ENCODE measurements at regions not wholly inside any gene's neighbourhood (a gene's known extent, or its start where the extent isn't known, plus 50 kb on each side); places are given as distances from the start of the nearest gene placed in this dataset.

GRCh38 chr15:97909291-97909891 lies 51.1 kb upstream of the ARRDC4 start:
- peak; percentile 97 to 99 for TF ChIP-seq CTCF (conservative IDR thresholded peaks at IDR 0.05 in 1 of 2, IDR thresholded peaks at IDR 0.05 in 1 of 2; ENCODE audit: low read depth in 1 of 2, low read length in 2 of 2)
- no peak for TF ChIP-seq EZH2 (IDR thresholded peaks at IDR 0.05; ENCODE audit: low read length, missing control alignments)
- no peak overlapping the region for H3K4me3 ChIP-seq (replicated peaks in 1 of 4; ENCODE audit: control extremely low read depth in 1 of 4, insufficient read depth in 1 of 4, low read depth in 3 of 4, low read length in 4 of 4)
- no peak overlapping the region for H2AFZ ChIP-seq (ENCODE audit: low read length)
- H3K36me3 ChIP-seq (ENCODE audit: control insufficient read depth, insufficient read depth, low read length): no peaks in the 10 kb centered on the region
- H3K27ac ChIP-seq (ENCODE audit: insufficient read depth, low read length): no peak overlapping the region
- DNase-seq (ENCODE audit: low read depth in 2 of 2): peak; percentile 24 to 66
- no peak overlapping the region for H3K9ac ChIP-seq (ENCODE audit: insufficient read depth, low read length)
- no peaks in the 10 kb centered on the region for H3K4me1 ChIP-seq (ENCODE audit: control insufficient read depth, extremely low read depth, insufficient read depth, low read length)
- H3K27me3 ChIP-seq (ENCODE audit: control insufficient read depth, insufficient read depth, low read length): no peaks in the 10 kb centered on the region
- no peaks in the 10 kb centered on the region for H4K20me1 ChIP-seq (ENCODE audit: control insufficient read depth, extremely low read depth, insufficient read depth, low read length)
- H3K9me3 ChIP-seq (ENCODE audit: control insufficient read depth, insufficient read depth, low read depth, low read length): no peaks in the 10 kb centered on the region
- no peaks in the 10 kb centered on the region for H3K79me2 ChIP-seq (ENCODE audit: control insufficient read depth, insufficient read depth, low read length)
- H3K4me2 ChIP-seq (ENCODE audit: extremely low read depth, insufficient read depth, low read length): no peak overlapping the region

Data from fibroblast of lung (primary cell).